22Rv1 (cell line): ENCODE measurements at regions not wholly inside any gene's neighbourhood (a gene's known extent, or its start where the extent isn't known, plus 50 kb on each side); places are given as distances from the start of the nearest gene placed in this dataset.

ENCODE experiments used
- ZFX ChIP-seq: fragments of 450-650 bp; IDR thresholded peaks from 2 replicates; pipeline ENCODE4 v1.6.1; 2017; ENCODE audit warnings: antibody characterized with exemption, borderline replicate concordance
- TF ChIP-seq, protein P1 (sequence below): fragments of 450-650 bp; IDR thresholded peaks from 2 replicates; pipeline ENCODE4 v1.5.1; 2017; ENCODE audit warnings: mild to moderate bottlenecking

- TF ChIP-seq, protein P1, sequence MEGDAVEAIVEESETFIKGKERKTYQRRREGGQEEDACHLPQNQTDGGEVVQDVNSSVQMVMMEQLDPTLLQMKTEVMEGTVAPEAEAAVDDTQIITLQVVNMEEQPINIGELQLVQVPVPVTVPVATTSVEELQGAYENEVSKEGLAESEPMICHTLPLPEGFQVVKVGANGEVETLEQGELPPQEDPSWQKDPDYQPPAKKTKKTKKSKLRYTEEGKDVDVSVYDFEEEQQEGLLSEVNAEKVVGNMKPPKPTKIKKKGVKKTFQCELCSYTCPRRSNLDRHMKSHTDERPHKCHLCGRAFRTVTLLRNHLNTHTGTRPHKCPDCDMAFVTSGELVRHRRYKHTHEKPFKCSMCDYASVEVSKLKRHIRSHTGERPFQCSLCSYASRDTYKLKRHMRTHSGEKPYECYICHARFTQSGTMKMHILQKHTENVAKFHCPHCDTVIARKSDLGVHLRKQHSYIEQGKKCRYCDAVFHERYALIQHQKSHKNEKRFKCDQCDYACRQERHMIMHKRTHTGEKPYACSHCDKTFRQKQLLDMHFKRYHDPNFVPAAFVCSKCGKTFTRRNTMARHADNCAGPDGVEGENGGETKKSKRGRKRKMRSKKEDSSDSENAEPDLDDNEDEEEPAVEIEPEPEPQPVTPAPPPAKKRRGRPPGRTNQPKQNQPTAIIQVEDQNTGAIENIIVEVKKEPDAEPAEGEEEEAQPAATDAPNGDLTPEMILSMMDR = no peak
- no peak for TF ChIP-seq ZFX
These were observed 188.9 kb upstream of the BTG1 start for GRCh38 chr12:92334552-92334951.
